Stromal cell of bone marrow (primary cell): ENCODE measurements at regions not wholly inside any gene's neighbourhood (a gene's known extent, or its start where the extent isn't known, plus 50 kb on each side); places are given as distances from the start of the nearest gene placed in this dataset.
"Not testable (repeated sequence)": the region's sequence is repeated elsewhere in the genome, so short reads cannot be mapped to it uniquely, and the experiment has no call there.

Experiments used
- DNase-seq: peaks from one replicate; pipeline ENCODE4 v3.0.0-alpha.2; 2012; ENCODE audit warnings: low read depth

DNA sequence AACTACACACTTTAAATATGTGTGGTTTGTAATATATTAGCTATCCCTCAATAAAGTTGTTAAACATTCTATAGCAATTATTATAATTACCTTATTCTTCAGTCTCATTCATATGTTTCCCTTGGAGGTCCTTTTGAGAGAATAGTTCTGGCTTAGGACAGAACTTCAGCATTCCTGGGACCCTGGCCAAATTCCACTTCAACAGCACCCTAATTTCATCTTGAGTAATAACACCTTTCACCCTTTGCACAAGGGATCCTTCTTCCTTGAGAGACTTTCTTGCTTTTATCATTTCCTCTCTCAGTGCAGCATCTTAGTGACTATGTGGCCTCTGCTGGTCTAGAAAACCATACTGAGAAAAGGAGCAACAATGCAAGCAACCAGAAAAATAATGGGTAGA lies 255.9 kb downstream of the C11orf87 start:
- no peak for DNase-seq

DNA sequence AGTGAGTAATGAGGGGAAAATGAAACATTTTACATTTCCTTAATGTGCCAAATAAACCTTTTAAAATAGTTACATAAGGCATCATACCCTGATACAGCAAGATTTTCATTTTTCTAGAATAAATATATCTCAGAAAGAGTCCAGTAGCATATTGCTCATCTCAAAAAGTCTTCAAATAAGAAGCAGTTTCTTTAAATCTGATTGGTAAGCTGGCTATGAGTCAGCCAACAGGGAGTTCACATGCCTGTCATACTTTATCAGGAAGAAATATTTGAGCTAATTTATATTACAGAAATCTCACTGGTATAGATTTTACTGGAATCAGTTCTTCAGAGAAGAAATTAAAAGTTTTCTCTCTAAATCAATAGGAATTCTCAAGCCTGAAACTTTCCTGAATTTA lies 258.1 kb downstream of the C11orf87 start:
- peak; percentile 14 for DNase-seq

DNA sequence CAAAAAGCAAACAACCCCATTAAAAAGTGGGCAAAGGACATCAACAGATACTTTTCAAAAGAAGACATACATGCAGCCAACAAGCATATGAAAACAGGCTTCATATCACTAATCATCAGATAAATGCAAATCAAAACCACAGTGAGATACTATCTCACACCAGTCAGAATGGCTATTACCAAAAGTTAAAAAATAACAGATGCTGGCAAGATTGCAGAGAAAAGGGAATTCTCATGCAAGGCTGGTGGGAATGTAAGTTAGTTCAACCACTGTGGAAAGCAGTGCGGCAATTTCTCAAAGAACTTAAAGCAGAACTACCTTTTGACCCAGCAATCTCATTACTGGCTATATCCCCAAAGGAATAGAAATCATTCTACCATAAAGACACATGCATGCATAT lies 260.8 kb downstream of the C11orf87 start:
- DNase-seq = not testable (repeated sequence)

DNA sequence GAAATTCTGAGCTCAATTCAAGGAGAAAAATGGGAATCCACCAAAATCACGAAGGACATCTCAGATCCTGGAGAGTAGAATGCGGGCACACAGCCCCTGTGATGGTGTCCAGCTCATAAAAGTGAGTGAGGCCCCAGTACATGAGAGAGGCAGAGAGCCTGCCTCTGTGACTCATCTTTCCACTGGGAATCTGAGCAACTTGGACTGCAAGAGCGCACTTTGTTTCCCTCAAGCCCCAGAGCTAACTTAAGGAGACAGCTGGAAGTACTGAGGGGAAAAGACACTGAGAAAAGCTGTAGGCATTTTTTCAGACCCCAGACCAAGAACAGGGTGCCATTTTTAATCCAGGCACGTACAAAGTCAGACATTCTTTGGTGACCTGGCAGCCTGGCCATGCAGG lies 273.7 kb downstream of the C11orf87 start:
- peak; percentile 76 for DNase-seq

GRCh38 chr11:109696191-109696897 lies 274.4 kb downstream of the C11orf87 start:
- DNase-seq = peak; percentile 69

DNA sequence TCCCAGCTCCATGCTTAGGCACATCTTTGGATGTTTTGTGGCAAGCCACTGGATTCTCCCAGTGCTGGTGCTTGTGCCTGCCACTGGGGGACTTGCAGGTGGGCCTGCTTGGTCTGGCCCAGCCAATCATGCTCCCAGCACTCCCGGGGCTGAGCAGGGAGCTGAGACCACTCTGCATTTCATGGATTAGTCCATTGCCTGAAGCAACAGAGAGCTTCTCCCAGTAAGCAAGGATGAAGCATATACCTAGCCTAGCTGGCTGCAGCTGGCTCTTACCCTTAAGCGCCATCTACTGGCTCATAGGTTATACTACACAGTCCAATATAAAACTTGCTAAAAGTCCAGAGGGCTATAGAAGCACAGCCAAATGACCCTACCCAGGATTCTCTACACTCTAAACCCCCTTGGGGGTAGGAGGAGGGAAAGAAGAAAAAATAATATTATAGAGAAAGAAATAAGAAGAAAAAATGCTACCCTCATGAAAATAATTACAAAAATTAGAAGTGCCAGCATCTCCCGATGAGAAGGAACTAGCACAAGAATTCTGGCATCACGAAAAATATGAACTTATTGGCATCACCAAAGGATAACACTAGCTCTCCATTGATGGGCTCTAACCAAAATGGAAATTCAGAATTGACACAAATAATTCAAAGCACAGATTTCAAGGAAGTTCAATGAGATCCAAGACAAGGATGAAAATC lies 275.3 kb downstream of the C11orf87 start:
- DNase-seq = peak; percentile 35

DNA sequence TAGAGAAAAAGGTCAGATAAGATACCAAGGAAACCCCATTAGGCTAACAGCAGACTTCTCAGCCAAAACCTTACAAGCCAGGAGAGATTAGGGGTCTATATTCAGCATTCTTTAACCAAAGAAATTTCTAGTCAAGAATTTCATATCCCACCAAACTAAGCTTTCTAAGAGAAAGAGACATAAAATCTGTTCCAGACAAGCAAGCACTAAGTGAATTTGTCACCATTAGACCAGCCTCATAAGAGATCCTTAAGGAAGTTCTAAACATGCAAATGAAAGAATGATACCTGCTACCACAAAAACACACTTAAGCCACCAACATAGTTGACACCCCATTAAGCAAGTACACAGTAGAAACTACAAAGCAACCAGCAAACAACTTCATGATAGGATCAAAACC lies 276.2 kb downstream of the C11orf87 start:
- DNase-seq = no peak

DNA sequence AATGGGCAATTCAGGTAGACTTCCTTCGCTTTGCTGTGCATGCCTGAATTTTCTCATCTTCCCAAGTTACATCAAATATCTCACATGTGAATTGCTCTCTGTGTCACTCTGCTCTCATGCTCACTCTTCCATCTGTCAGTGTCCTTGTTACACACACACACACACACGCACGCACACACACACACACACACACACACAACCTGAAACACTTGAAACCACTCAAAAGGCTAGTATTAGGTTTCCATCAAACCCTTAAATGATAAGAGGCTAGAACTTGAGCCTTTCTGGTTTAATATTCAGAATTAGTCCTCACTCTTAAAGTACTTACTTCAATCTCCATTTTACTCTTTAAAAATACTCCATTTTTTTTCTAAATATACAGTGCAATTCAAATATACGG lies 282.4 kb downstream of the C11orf87 start:
- no peak for DNase-seq

DNA sequence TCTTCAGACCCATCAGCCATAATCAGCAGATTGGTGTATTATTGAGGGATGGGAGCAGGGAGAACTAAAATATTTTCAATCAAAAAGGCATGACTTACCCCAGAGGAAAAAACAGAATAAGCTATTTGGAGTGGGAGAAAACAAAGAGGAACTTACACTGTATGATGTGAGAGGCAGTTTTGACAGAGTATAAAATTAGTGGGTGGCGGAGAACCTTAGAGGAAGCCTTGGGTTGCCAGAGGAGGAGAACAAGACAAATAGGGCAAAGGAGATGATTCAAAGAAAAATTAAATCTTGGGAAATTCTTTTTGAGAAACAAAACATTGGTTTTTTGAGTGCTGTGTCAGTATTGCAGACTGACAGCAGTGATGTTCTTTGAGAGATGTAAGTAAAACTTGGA lies 285.0 kb downstream of the C11orf87 start:
- DNase-seq = no peak

- DNase-seq = no peak
Observed at GRCh38 chr11:109707411-109707810, 285.4 kb downstream of the C11orf87 start.

DNA sequence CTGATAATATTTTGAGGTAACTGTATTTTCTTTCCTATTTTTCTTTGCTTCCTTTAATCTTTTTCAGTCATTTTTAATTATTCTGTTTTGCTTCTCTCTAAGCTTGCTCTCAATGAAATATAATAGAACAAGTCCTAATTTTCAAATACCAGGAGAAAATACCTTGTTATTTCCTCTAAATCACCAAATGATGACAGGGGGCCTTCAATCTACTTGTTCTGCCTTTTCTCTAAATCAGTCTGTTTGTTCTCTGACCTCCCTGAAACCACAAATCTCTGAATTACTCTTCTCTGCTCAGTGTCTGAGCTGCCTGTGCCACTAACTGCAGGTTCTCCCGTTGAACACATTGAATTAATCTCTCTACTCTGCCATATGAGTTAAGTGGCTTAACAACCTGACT lies 286.2 kb downstream of the C11orf87 start:
- DNase-seq = no peak

DNA sequence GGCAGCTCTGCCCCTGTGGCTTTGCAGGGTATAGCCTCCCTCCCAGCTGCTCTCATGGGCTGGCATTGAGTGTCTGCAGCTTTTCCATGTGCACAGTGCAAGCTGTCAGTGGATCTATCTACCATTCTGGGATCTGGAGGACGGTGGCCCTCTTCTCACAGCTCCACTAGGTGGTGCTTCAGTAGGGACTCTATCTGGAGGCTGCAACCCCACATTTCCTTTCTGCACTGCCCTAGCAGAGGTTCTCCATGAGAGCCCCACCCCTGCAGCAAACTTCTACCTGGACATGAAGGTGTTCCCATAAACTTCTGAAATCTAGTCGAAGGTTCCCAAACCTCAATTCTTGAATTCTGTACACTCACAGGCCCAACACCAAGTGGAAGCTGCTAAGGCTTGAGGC lies 292.5 kb downstream of the C11orf87 start:
- not testable (repeated sequence) for DNase-seq

DNA sequence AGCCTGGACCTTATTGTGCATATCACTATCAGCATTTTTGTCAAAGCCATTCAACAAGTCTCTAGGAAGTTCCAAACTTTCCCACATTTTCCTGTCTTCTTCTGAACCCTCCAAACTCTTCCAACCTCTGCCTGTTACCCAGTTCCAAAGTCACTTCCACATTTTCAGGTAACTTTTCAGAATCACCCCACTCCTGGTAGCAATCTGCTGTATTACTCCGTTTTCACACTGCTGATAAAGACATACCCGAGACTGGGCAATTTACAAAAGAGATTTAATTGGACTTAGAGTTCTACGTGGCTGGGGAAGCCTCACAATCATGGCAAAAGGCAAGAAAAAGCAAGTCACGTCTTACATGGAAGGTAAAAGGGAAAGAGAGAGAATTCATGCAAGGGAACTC lies 293.4 kb downstream of the C11orf87 start:
- not testable (repeated sequence) for DNase-seq

DNA sequence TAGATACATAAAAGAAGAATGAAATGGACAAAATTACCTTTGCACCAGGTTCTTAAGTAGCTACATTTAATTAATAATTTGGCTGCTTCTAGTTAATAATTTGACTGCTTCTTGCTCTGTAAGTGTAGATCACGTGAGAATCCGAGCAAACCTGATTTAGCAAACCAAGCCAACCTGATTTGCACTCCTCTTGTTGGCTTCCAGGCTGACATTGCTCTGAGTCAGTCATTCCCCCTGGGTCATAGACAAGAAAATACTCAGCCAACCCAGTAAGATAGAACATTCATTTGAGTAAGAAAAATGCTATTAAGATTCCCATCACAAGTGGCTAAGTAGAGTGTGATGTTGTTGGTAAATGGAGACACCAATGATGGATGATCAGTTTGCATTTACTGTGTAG lies 304.1 kb downstream of the C11orf87 start:
- peak; percentile 19 for DNase-seq

DNA sequence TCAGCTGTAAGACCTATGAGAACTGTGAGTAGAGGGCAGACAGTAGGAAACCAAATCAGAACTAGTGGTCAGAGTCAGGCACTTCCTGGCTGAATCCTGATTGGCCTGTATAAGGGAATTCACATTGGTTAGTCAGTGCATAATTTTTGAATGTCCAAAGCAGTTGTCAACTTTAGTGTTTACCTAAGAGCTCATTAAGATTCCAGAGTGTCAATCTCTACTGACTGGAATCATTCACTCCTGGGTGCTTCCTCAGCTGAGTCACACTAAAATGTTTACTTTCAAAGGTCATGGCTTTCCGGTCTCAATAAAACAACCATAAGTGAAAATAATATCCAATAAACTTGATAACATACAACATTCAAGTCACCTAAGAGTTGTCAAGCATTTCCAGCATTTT lies 306.1 kb downstream of the C11orf87 start:
- no peak for DNase-seq

GRCh38 chr11:109729761-109730160 lies 307.8 kb downstream of the C11orf87 start:
- DNase-seq = no peak

- DNase-seq = no peak
Observed at GRCh38 chr11:109730669-109731068, 308.7 kb downstream of the C11orf87 start.

GRCh38 chr11:109731451-109731850 lies 309.5 kb downstream of the C11orf87 start:
- DNase-seq = no peak

DNA sequence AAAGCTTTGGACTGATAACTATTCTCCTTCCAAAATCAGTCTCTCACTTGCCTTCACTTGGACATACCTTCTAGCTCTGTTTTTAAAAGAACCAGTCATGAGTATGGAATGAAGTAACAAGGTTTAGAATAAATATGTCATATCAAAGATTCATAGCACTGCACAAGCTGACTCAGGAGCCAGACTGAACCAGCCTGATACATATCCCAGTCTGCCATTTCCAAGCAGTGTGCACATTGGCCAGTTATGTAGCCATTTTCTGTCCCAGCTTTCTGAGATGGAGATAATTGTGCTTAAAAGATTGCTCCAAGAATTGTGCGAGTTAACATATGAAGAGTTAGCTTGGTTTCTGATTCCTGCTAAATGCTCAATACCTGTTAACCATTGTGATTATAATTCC lies 311.3 kb downstream of the C11orf87 start:
- DNase-seq = no peak

GRCh38 chr11:109734566-109734965 lies 312.6 kb downstream of the C11orf87 start:
- peak; percentile 52 for DNase-seq

- no peak for DNase-seq
Observed at GRCh38 chr11:109735128-109735527, 313.1 kb downstream of the C11orf87 start.

DNA sequence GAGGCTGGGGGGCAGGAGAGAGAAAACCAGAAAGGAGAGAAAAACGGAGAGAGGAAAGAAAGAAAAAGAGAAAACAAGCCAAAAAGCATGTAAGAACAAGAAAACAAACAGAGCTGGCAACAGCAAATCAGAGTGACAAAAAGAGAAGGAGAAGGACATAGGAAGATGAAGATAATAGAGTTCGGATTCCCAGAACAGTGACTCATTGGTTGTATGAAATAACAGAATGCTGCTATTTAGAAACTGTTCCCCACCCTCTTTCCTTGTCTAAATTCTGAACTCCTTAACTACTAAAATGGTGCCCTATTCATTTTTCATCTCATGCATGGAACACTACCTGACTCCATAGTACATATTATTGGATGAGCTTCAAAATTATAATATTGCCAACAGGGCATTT lies 317.4 kb downstream of the C11orf87 start:
- DNase-seq = no peak

GRCh38 chr11:109745996-109746625 lies 324.1 kb downstream of the C11orf87 start:
- DNase-seq = no peak
